ENCODE measurements at regions not wholly inside any gene's neighbourhood (a gene's known extent, or its start where the extent isn't known, plus 50 kb on each side); places are given as distances from the start of the nearest gene placed in this dataset.

GRCh38 chr6:103000688-103001087, 1607.2 kb downstream of the GRIK2 start:
- 1% methylated on average over 8 of the region's 8 CpGs for WGBS (ENCODE audit: insufficient coverage, low coverage, missing lambda C conversion rate)
- no peak overlapping the region for H3K4me2 ChIP-seq (ENCODE audit: insufficient read depth, low read length)
- ATAC-seq (no peak), FAIRE-seq (no peak), DNase-seq (ENCODE audit: extremely low read depth in 1 of 4, low spot score in 3 of 4) (no peak)
- CTCF ChIA-PET (ENCODE audit: low intra/inter-chr PET ratio): no interaction called here
- intact Hi-C loops (cut with micrococcal nuclease) (no loop called here), in situ Hi-C loops (cut with MboI) (no loop called here)
- no peaks in the 10 kb centered on the region for H3K36me3 ChIP-seq (ENCODE audit: control insufficient read depth, insufficient read depth, low read length)
- H3K9me3 ChIP-seq (replicated peaks; ENCODE audit: control insufficient read depth, insufficient read depth, low read depth, low read length): peaks cover 2% of the 10 kb centered on the region; the same call in 1 of the 2 replicates
- no TSS peak for BruUV-seq (replicated peaks)
- H4K20me1 ChIP-seq (replicated peaks; ENCODE audit: control insufficient read depth, insufficient read depth, low read length): no peaks in the 10 kb centered on the region
- H3K9me1 ChIP-seq (ENCODE audit: control insufficient read depth, insufficient read depth, low read length): no peaks in the 10 kb centered on the region
- H3K4me1 ChIP-seq (replicated peaks in 1 of 2; ENCODE audit: control insufficient read depth in 2 of 2, insufficient read depth in 2 of 2, low read length in 2 of 2): no peaks in the 10 kb centered on the region
- no peak overlapping the region for H3K27ac ChIP-seq (ENCODE audit: extremely low read depth, low read depth, low read length)
- no peaks in the 10 kb centered on the region for H3K79me2 ChIP-seq (ENCODE audit: control insufficient read depth, insufficient read depth, low read length)
- POLR2A ChIA-PET: no interaction called here
- TF ChIP-seq, protein P1, sequence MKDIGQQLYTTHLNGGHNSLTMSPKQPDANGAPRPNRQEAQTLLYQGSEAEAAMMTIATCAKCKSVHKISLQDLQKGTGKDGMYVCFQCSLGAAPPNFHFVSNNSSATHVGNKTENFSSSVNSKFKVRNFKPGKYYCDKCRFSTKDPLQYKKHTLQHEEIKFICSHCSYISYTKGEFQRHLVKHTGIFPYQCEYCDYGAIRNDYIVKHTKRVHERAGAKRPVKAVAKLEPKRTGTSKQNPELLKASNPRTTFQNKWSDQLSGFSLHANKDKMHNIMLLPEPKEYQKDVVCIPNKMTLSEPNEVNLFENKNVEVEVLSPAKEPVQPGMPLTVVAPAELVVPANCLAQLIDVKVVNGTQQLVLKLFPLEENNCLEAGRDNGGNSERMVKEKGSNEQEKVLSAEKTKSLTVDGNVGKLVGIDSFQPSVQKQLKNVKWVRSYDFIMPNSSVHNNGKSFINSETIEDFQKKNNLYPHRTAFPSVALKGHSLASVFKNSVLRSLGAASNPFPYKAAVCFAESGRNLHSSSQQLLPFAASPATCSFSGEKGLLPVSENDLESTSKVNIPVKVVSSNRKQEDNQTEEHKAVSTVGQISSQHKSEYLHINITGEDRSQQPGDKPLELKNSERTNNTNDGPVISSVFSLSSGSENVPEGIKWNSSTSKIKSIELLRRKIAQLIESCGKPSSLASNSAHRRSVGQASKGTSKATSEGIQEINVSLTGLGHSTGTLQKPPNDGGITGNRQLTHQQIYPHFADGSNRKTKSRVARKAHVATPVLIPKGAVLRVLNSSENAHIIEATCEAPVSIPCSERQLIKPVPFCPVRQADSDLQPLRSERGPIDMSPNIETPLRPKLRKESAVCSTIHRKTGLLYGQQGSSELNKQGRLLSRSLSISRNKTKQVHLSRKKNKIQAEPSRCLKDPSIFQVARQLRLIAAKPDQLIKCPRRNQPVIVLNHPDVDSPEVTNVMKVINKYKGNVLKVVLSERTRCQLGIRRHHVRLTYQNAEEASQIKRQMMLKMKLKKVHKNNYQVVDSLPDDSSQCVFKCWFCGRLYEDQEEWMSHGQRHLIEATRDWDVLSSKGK (CRISPR knock-in tag; IDR thresholded peaks at IDR 0.05): no peak
- TF ChIP-seq FOXJ3 (CRISPR knock-in tag; IDR thresholded peaks at IDR 0.05) (no peak), NFIC (IDR thresholded peaks at IDR 0.05) (no peak), SMARCE1 (IDR thresholded peaks at IDR 0.05) (no peak), PPARD (CRISPR knock-in tag; IDR thresholded peaks at IDR 0.05) (no peak), PATZ1 (CRISPR knock-in tag; IDR thresholded peaks at IDR 0.05; ENCODE audit: borderline replicate concordance) (no peak)
- TF ChIP-seq, protein P2, sequence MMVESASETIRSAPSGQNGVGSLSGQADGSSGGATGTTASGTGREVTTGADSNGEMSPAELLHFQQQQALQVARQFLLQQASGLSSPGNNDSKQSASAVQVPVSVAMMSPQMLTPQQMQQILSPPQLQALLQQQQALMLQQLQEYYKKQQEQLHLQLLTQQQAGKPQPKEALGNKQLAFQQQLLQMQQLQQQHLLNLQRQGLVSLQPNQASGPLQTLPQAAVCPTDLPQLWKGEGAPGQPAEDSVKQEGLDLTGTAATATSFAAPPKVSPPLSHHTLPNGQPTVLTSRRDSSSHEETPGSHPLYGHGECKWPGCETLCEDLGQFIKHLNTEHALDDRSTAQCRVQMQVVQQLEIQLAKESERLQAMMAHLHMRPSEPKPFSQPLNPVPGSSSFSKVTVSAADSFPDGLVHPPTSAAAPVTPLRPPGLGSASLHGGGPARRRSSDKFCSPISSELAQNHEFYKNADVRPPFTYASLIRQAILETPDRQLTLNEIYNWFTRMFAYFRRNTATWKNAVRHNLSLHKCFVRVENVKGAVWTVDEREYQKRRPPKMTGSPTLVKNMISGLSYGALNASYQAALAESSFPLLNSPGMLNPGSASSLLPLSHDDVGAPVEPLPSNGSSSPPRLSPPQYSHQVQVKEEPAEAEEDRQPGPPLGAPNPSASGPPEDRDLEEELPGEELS (CRISPR knock-in tag; IDR thresholded peaks at IDR 0.05; ENCODE audit: borderline replicate concordance): no peak
- no peak overlapping the region for H2AFZ ChIP-seq (ENCODE audit: low read depth, low read length)
- no peaks in the 10 kb centered on the region for H3K27me3 ChIP-seq (ENCODE audit: control insufficient read depth in 2 of 2, insufficient read depth in 2 of 2, low read length in 2 of 2)
- H3K4me3 ChIP-seq: no peak overlapping the region
- H3K9ac ChIP-seq (ENCODE audit: insufficient read depth in 1 of 2, low read depth in 2 of 2, low read length in 2 of 2): no peak overlapping the region
